Stomach (tissue), 4 donors: ENCODE measurements at regions not wholly inside any gene's neighbourhood (a gene's known extent, or its start where the extent isn't known, plus 50 kb on each side); places are given as distances from the start of the nearest gene placed in this dataset.

Experiments used
- CTCF ChIP-seq, 7 experiments: fragments of 450-650 bp in 4 of 7; fragments of 200-600 bp in 3 of 7; sonication (generic) in 3 of 7; IDR thresholded peaks; one replicate each; pipeline ENCODE4 v1.5.1; 2016 to 2019; ENCODE audit warnings: antibody characterized with exemption in 7 of 7, control low read depth in 2 of 7, mild to moderate bottlenecking in 1 of 7
- EP300 ChIP-seq: sonication (generic); formaldehyde crosslinking; IDR thresholded peaks from one replicate; pipeline ENCODE4 v1.6.1; 2017; ENCODE audit warnings: antibody characterized with exemption
- POLR2A ChIP-seq, 4 donors: fragments of 450-650 bp; IDR thresholded peaks; one replicate each; pipeline ENCODE4 v1.6.1; 2016; ENCODE audit warnings: antibody characterized with exemption in 4 of 4, control low read depth in 2 of 4, mild to moderate bottlenecking in 1 of 4, moderate library complexity in 1 of 4
- POLR2AphosphoS5 ChIP-seq, 3 donors: sonication (generic); formaldehyde crosslinking; IDR thresholded peaks; one replicate each; pipeline ENCODE4 v1.6.1; 2016; ENCODE audit warnings: antibody characterized with exemption in 3 of 3

- no peak for TF ChIP-seq CTCF (IDR thresholded peaks at IDR 0.05)
- TF ChIP-seq POLR2A (IDR thresholded peaks at IDR 0.05): no peak
- TF ChIP-seq POLR2AphosphoS5 (IDR thresholded peaks at IDR 0.05): no peak
- no peak for TF ChIP-seq EP300
These were observed 755.0 kb upstream of the RAB6C start for GRCh38 chr2:129224486-129224885.
